IMR-90 (cell line): ENCODE measurements at regions not wholly inside any gene's neighbourhood (a gene's known extent, or its start where the extent isn't known, plus 50 kb on each side); places are given as distances from the start of the nearest gene placed in this dataset.

Experiments
- ATAC-seq: fragments of 200-7000 bp; cut with Tn5 transposase; 2 replicates; pipeline ENCODE4 v1.9.1; 2020; ENCODE audit warnings: low read depth, mild to moderate bottlenecking, moderate library complexity
- BruUV-seq: library from RNA; stranded (reverse); fragments of 400-500 nt; replicated peaks from 2 replicates; lab custom pipeline; 2021; lab: Mats Ljungman, UMichigan
- CTCF ChIA-PET: fragments of 300-600 bp; formaldehyde crosslinking; extraction: SDS; loops from one replicate; lab custom pipeline; 2021; ENCODE audit warnings: antibody characterized with exemption; lab: Yijun Ruan, JAX
- POLR2A ChIA-PET: fragments of 300-600 bp; sonication (Branson Sonifier 250); formaldehyde crosslinking; loops from one replicate; lab custom pipeline; 2022; ENCODE audit warnings: antibody characterized with exemption; ENCODE audit not compliant: unreplicated experiment; lab: Charles Lee
- DNase-seq: peaks from one replicate; pipeline ENCODE4 v3.0.0; 2013
- H2AFZ ChIP-seq: replicated peaks from 2 replicates; pipeline ENCODE3; 2013; ENCODE audit warnings: low read length, mild to moderate bottlenecking; ENCODE audit not compliant: poor library complexity
- H2AK5ac ChIP-seq: 2 replicates; pipeline ENCODE4 v1.6.1; 2013; ENCODE audit warnings: low read depth, low read length, inconsistent platforms
- H2AK9ac ChIP-seq: replicated peaks from 2 replicates; pipeline ENCODE3; 2013; ENCODE audit warnings: mild to moderate bottlenecking, low read depth, low read length, moderate library complexity; ENCODE audit not compliant: poor library complexity
- H2BK120ac ChIP-seq: 2 replicates; pipeline ENCODE4 v1.6.1; 2013; ENCODE audit warnings: low read depth, low read length, inconsistent platforms
- H2BK15ac ChIP-seq: 3 replicates; pipeline ENCODE4 v1.6.1; 2013; ENCODE audit warnings: low read depth, low read length, inconsistent platforms
- H2BK20ac ChIP-seq: 2 replicates; pipeline ENCODE4 v1.6.1; 2013; ENCODE audit warnings: low read depth, mild to moderate bottlenecking, inconsistent platforms, low read length, moderate library complexity
- H2BK5ac ChIP-seq: 2 replicates; pipeline ENCODE4 v1.6.1; 2013; ENCODE audit warnings: mild to moderate bottlenecking, low read depth, low read length, inconsistent platforms; ENCODE audit not compliant: poor library complexity, severe bottlenecking
- H3K14ac ChIP-seq: replicated peaks from 2 replicates; pipeline ENCODE4 v1.6.1; 2013; ENCODE audit warnings: low read depth, low read length, inconsistent platforms
- H3K18ac ChIP-seq: 2 replicates; pipeline ENCODE4 v1.6.1; 2013; ENCODE audit warnings: low read depth, low read length, control low read depth
- H3K23ac ChIP-seq: 2 replicates; pipeline ENCODE4 v1.6.1; 2013; ENCODE audit warnings: low read depth, low read length, inconsistent platforms
- H3K27ac ChIP-seq: 2 replicates; pipeline ENCODE4 v1.5.1; 2013; ENCODE audit warnings: mild to moderate bottlenecking, control low read depth, low read length; ENCODE audit not compliant: insufficient read depth
- H3K27me3 ChIP-seq: 2 replicates; pipeline ENCODE4 v1.6.1; 2013; ENCODE audit warnings: low read length; ENCODE audit not compliant: control insufficient read depth, insufficient read depth
- H3K36me3 ChIP-seq: 2 replicates; pipeline ENCODE4 v1.6.1; 2013; ENCODE audit warnings: low read length, mixed read lengths; ENCODE audit not compliant: control insufficient read depth, insufficient read depth
- H3K4ac ChIP-seq: 2 replicates; pipeline ENCODE4 v1.6.1; 2013; ENCODE audit warnings: low read depth, low read length, inconsistent platforms
- H3K4me1 ChIP-seq: 2 replicates; pipeline ENCODE4 v1.6.1; 2013; ENCODE audit warnings: low read length, mixed read lengths; ENCODE audit not compliant: control insufficient read depth, insufficient read depth
- H3K4me2 ChIP-seq: 2 replicates; pipeline ENCODE4 v1.6.1; 2013; ENCODE audit warnings: low read depth, mild to moderate bottlenecking, control low read depth, low read length, moderate library complexity
- H3K4me3 ChIP-seq: 2 replicates; pipeline ENCODE4 v1.5.1; 2013; ENCODE audit warnings: low read depth, mild to moderate bottlenecking, control low read depth, low read length, moderate library complexity; ENCODE audit not compliant: insufficient read depth
- H3K56ac ChIP-seq: 2 replicates; pipeline ENCODE4 v1.6.1; 2013; ENCODE audit warnings: low read length, inconsistent platforms; ENCODE audit not compliant: insufficient read depth; ENCODE audit errors: extremely low read depth
- H3K79me1 ChIP-seq, 2 experiments: 2 replicates each; pipeline ENCODE4 v1.6.1; 2013; ENCODE audit warnings: low read length in 2 of 2, inconsistent platforms in 1 of 2, low read depth in 1 of 2
- H3K9ac ChIP-seq: 2 replicates; pipeline ENCODE4 v1.6.1; 2013; ENCODE audit warnings: low read depth, low read length, control low read depth
- H3K9me1 ChIP-seq: 2 replicates; pipeline ENCODE4 v1.6.1; 2013; ENCODE audit warnings: low read length, inconsistent platforms; ENCODE audit not compliant: insufficient read depth
- H3K9me3 ChIP-seq: 2 replicates; pipeline ENCODE4 v1.6.1; 2013; ENCODE audit warnings: low read length; ENCODE audit not compliant: control insufficient read depth, insufficient read depth
- H4K20me1 ChIP-seq: 2 replicates; pipeline ENCODE4 v1.6.1; 2013; ENCODE audit warnings: low read length, inconsistent platforms; ENCODE audit not compliant: insufficient read depth
- H4K5ac ChIP-seq: 2 replicates; pipeline ENCODE4 v1.6.1; 2013; ENCODE audit warnings: mild to moderate bottlenecking, low read depth, low read length, control low read depth
- H4K8ac ChIP-seq, 2 experiments: 2 replicates each; pipeline ENCODE4 v1.6.1; 2013; ENCODE audit warnings: low read depth in 2 of 2, low read length in 2 of 2, control low read depth in 1 of 2, inconsistent platforms in 1 of 2
- H4K91ac ChIP-seq: 2 replicates; pipeline ENCODE4 v1.6.1; 2013; ENCODE audit warnings: low read depth, low read length, inconsistent platforms; ENCODE audit not compliant: insufficient read depth
- BHLHE40 ChIP-seq: fragments of 150-350 bp; IDR thresholded peaks from 2 replicates; pipeline ENCODE4 v1.6.1; 2016; ENCODE audit warnings: mild to moderate bottlenecking, low read depth, low read length
- CEBPB ChIP-seq: IDR thresholded peaks from 2 replicates; pipeline ENCODE4 v1.6.1; 2012; ENCODE audit warnings: low read depth, low read length, improper control_type of control experiment
- CHD1 ChIP-seq: IDR thresholded peaks from 2 replicates; pipeline ENCODE4 v1.6.1; 2012; ENCODE audit warnings: low read depth, low read length, improper control_type of control experiment
- FOS ChIP-seq: fragments of 150-350 bp; IDR thresholded peaks from 2 replicates; pipeline ENCODE4 v1.6.1; 2016; ENCODE audit warnings: low read depth, low read length
- MAFK ChIP-seq: IDR thresholded peaks from 2 replicates; pipeline ENCODE4 v1.6.1; 2012; ENCODE audit warnings: low read depth, low read length, improper control_type of control experiment
- NFE2L2 ChIP-seq: fragments of 150-350 bp; IDR thresholded peaks from 2 replicates; pipeline ENCODE4 v1.6.1; 2016; ENCODE audit warnings: low read depth, mild to moderate bottlenecking, low read length
- POLR2A ChIP-seq: IDR thresholded peaks from 2 replicates; pipeline ENCODE4 v1.6.1; 2012; ENCODE audit warnings: mild to moderate bottlenecking, low read depth, low read length
- RAD21 ChIP-seq: IDR thresholded peaks from 2 replicates; pipeline ENCODE4 v1.6.1; 2012; ENCODE audit warnings: low read length, improper control_type of control experiment
- RCOR1 ChIP-seq: IDR thresholded peaks from 2 replicates; pipeline ENCODE4 v1.6.1; 2012; ENCODE audit warnings: mild to moderate bottlenecking, low read length, improper control_type of control experiment; ENCODE audit not compliant: insufficient replicate concordance
- RFX5 ChIP-seq: IDR thresholded peaks from 2 replicates; pipeline ENCODE4 v1.8.0; 2012; ENCODE audit warnings: low read depth, mild to moderate bottlenecking, low read length, moderate library complexity
- SMC3 ChIP-seq: fragments of 150-350 bp; IDR thresholded peaks from 2 replicates; pipeline ENCODE4 v1.6.1; 2016; ENCODE audit warnings: low read depth, mild to moderate bottlenecking, antibody characterized with exemption, low read length, moderate library complexity
- WGBS, 2 experiments: methylation state at CpG; one replicate each; pipeline versions ENCODE4 v1.1.5 to v1.1.7; 2013; ENCODE audit warnings: missing lambda C conversion rate in 2 of 2; ENCODE audit not compliant: insufficient read length in 1 of 2; ENCODE audit errors: extremely low coverage in 2 of 2; 5-methylcytosine and 5-hydroxymethylcytosine counted together
- dilution Hi-C: fragments of 300-500 bp; cut with HindIII; formaldehyde crosslinking; loops from one replicate; pipeline ENCODE4 v1.14.3; 2018; ENCODE audit warnings: low sequenced_read_pairs; ENCODE audit not compliant: unreplicated experiment
- in situ Hi-C: fragments of 300-500 bp; cut with MboI; formaldehyde crosslinking; loops from 3 replicates; pipeline ENCODE4 v1.14.3; 2019; ENCODE audit warnings: low sequenced_read_pairs, inconsistent platforms, mixed read lengths
- intact Hi-C: fragments of 100-400 bp; cut with micrococcal nuclease; formaldehyde crosslinking; loops from 2 replicates; pipeline ENCODE4 v1.10.0; 2022
- TF ChIP-seq, protein P1 (sequence below): conservative IDR thresholded peaks from 2 replicates; pipeline ENCODE4 v1.5.1; 2012; ENCODE audit warnings: mild to moderate bottlenecking, low read depth, low read length, improper control_type of control experiment
- TF ChIP-seq, protein P2 (sequence below): fragments of 150-350 bp; IDR thresholded peaks from 2 replicates; pipeline ENCODE4 v1.6.1; 2016; ENCODE audit warnings: low read depth, mild to moderate bottlenecking, low read length, moderate library complexity, borderline replicate concordance
- TF ChIP-seq, protein P3 (sequence below): fragments of 150-350 bp; IDR thresholded peaks from 2 replicates; pipeline ENCODE4 v1.6.1; 2017; ENCODE audit warnings: mild to moderate bottlenecking, antibody characterized with exemption, low read length, low read depth

DNA sequence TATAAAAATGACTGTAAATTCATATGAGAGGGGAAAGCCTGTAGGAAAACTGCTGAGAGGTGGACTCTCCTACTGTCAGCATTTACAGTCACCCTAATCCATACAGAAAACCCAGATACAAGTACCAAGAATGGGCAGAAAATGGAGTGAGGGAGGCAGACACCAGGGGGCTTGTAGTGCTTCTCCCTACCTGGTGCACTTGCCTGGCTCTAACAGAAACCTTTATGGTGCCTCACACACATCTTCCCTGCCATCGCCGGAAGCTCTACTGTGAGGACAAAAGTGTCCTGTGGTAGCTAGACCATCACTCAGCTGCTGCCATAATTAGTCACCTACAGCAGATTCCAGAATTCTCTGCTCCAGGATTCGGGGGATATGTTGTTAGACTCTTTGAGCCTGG is 441.3 kb downstream of the TFAP2B start:
- POLR2A ChIA-PET = no interaction called here
- BruUV-seq = no TSS peak
- no CpG with 5 or more reads among the region's 3 CpGs for WGBS, 2 experiments

More for the DNA sequence above, 441.3 kb downstream of the TFAP2B start:
- CTCF ChIA-PET = no interaction called here
- Histone ChIP-seq H4K20me1 (no peaks in the 10 kb centered on the region), H3K27me3 (no peaks in the 10 kb centered on the region), H3K4me3 (no peak overlapping the region), H3K9ac (no peak overlapping the region), H3K9me1 (no peaks in the 10 kb centered on the region), H4K8ac (no peak overlapping the region), H3K9me3 (peaks cover 2% of the 10 kb centered on the region; the same call in 1 of the 2 replicates), H2AFZ (no peak overlapping the region), H3K23ac (no peak overlapping the region), H3K27ac (no peak overlapping the region), H3K56ac (no peak overlapping the region), H3K14ac (no peak overlapping the region), H4K5ac (no peak overlapping the region), H2BK15ac (no peak overlapping the region), H2AK5ac (no peak overlapping the region), H3K4me2 (no peak overlapping the region), H4K91ac (no peak overlapping the region), H2AK9ac (no peak overlapping the region), H2BK120ac (no peak overlapping the region), H3K4ac (no peak overlapping the region), H3K36me3 (no peaks in the 10 kb centered on the region), H2BK20ac (no peak overlapping the region), H2BK5ac (no peak overlapping the region), H3K4me1 (no peaks in the 10 kb centered on the region), H3K18ac (no peak overlapping the region), H3K79me1 (no peaks in the 10 kb centered on the region)
- TF ChIP-seq CHD1 (no peak), MAFK (no peak), POLR2A (no peak), RCOR1 (no peak), SMC3 (no peak), RFX5 (no peak), BHLHE40 (no peak), CEBPB (no peak), NFE2L2 (no peak), RAD21 (no peak), FOS (no peak)
- TF ChIP-seq, protein P1, sequence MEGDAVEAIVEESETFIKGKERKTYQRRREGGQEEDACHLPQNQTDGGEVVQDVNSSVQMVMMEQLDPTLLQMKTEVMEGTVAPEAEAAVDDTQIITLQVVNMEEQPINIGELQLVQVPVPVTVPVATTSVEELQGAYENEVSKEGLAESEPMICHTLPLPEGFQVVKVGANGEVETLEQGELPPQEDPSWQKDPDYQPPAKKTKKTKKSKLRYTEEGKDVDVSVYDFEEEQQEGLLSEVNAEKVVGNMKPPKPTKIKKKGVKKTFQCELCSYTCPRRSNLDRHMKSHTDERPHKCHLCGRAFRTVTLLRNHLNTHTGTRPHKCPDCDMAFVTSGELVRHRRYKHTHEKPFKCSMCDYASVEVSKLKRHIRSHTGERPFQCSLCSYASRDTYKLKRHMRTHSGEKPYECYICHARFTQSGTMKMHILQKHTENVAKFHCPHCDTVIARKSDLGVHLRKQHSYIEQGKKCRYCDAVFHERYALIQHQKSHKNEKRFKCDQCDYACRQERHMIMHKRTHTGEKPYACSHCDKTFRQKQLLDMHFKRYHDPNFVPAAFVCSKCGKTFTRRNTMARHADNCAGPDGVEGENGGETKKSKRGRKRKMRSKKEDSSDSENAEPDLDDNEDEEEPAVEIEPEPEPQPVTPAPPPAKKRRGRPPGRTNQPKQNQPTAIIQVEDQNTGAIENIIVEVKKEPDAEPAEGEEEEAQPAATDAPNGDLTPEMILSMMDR = no peak
- TF ChIP-seq, protein P2, sequence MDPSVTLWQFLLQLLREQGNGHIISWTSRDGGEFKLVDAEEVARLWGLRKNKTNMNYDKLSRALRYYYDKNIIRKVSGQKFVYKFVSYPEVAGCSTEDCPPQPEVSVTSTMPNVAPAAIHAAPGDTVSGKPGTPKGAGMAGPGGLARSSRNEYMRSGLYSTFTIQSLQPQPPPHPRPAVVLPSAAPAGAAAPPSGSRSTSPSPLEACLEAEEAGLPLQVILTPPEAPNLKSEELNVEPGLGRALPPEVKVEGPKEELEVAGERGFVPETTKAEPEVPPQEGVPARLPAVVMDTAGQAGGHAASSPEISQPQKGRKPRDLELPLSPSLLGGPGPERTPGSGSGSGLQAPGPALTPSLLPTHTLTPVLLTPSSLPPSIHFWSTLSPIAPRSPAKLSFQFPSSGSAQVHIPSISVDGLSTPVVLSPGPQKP = no peak
- TF ChIP-seq, protein P3, sequence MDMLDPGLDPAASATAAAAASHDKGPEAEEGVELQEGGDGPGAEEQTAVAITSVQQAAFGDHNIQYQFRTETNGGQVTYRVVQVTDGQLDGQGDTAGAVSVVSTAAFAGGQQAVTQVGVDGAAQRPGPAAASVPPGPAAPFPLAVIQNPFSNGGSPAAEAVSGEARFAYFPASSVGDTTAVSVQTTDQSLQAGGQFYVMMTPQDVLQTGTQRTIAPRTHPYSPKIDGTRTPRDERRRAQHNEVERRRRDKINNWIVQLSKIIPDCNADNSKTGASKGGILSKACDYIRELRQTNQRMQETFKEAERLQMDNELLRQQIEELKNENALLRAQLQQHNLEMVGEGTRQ = no peak
- intact Hi-C loops (no loop called here), dilution Hi-C loops (no loop called here), in situ Hi-C loops (no loop called here)
- ATAC-seq (no peak), DNase-seq (no peak)
